Gastrocnemius medialis (tissue), 4 donors: ENCODE measurements at regions not wholly inside any gene's neighbourhood (a gene's known extent, or its start where the extent isn't known, plus 50 kb on each side); places are given as distances from the start of the nearest gene placed in this dataset.

Experiments
- ATAC-seq, 2 donors: fragments of 150-250 bp; one replicate each; pipeline ENCODE4 v1.9.1; 2016
- DNase-seq, 2 donors: peaks; one replicate each; pipeline ENCODE4 v3.0.0-alpha.2; 2019
- H3K27ac ChIP-seq, 4 donors: fragments of 200-600 bp; sonication (generic); 1 replicate in 1 of 4; 2 replicates in 3 of 4; pipeline ENCODE4 v1.5.1; 2016 to 2018; ENCODE audit warnings: mild to moderate bottlenecking in 2 of 4, moderate library complexity in 1 of 4
- H3K27me3 ChIP-seq, 3 donors: fragments of 200-600 bp; sonication (generic) in 2 of 3; 1 replicate in 1 of 3; 2 replicates in 2 of 3; pipeline versions ENCODE4 v1.5.1 to v1.6.0; 2016 to 2019; ENCODE audit warnings: mild to moderate bottlenecking in 1 of 3, moderate library complexity in 1 of 3
- H3K36me3 ChIP-seq, 2 donors: fragments of 200-600 bp; sonication (generic) in 1 of 2; one replicate each; pipeline ENCODE4 v1.5.1; 2017 to 2018
- H3K4me1 ChIP-seq, 2 donors: fragments of 200-600 bp; sonication (generic) in 1 of 2; one replicate each; pipeline ENCODE4 v1.5.1; 2016 to 2017; ENCODE audit warnings: mild to moderate bottlenecking in 2 of 2
- H3K4me3 ChIP-seq, 4 donors: fragments of 200-600 bp; sonication (generic) in 3 of 4; 1 replicate in 1 of 4; 2 replicates in 3 of 4; pipeline ENCODE4 v1.5.1; 2016 to 2019; ENCODE audit warnings: mild to moderate bottlenecking in 2 of 4
- H3K9me3 ChIP-seq, 3 donors: fragments of 200-600 bp; sonication (generic) in 2 of 3; 1 replicate in 1 of 3; 2 replicates in 2 of 3; pipeline ENCODE4 v1.5.1; 2016 to 2019
- CTCF ChIP-seq, 5 experiments: fragments of 450-650 bp in 3 of 5; fragments of 200-600 bp in 2 of 5; sonication (generic) in 2 of 5; IDR thresholded peaks in 4 of 5; conservative IDR thresholded peaks in 1 of 5; 1 replicate in 4 of 5; 2 replicates in 1 of 5; pipeline ENCODE4 v1.5.1; 2016 to 2019; ENCODE audit warnings: antibody characterized with exemption in 5 of 5, mild to moderate bottlenecking in 3 of 5, moderate library complexity in 3 of 5
- POLR2A ChIP-seq, 2 donors: fragments of 450-650 bp; IDR thresholded peaks; one replicate each; pipeline ENCODE4 v1.6.1; 2017; ENCODE audit warnings: antibody characterized with exemption in 2 of 2, mild to moderate bottlenecking in 2 of 2, moderate library complexity in 2 of 2
- in situ Hi-C, 4 donors: fragments of 200-750 bp; cut with MboI; loops; one replicate each; pipeline versions ENCODE4 v1.15.0 to v1.8.0; 2017; ENCODE audit warnings: low sequenced_read_pairs in 4 of 4
- intact Hi-C: fragments of 100-400 bp; cut with DNase I; formaldehyde crosslinking; loops from one replicate; pipeline ENCODE4 v1.15.1; 2023; ENCODE audit warnings: low total_unique reads

- no peak for DNase-seq
- Histone ChIP-seq H3K36me3 (no peaks in the 10 kb centered on the region), H3K4me3 (no peak overlapping the region), H3K27ac (no peak overlapping the region), H3K27me3 (no peaks in the 10 kb centered on the region), H3K9me3 (no peaks in the 10 kb centered on the region), H3K4me1 (no peaks in the 10 kb centered on the region)
- intact Hi-C loops (no loop called here), in situ Hi-C loops (no loop called here)
- TF ChIP-seq POLR2A (IDR thresholded peaks at IDR 0.05) = no peak
- no peak for TF ChIP-seq CTCF (IDR thresholded peaks at IDR 0.05 in 4 of 5, conservative IDR thresholded peaks at IDR 0.05 in 1 of 5)
- ATAC-seq = no peak
Observed at GRCh38 chr3:67923796-67924195, 269.4 kb upstream of the SUCLG2 start.

- Histone ChIP-seq H3K4me1 (no peaks in the 10 kb centered on the region), H3K36me3 (no peaks in the 10 kb centered on the region), H3K9me3 (no peaks in the 10 kb centered on the region), H3K27me3 (no peaks in the 10 kb centered on the region), H3K27ac (no peak overlapping the region), H3K4me3 (no peak overlapping the region)
- intact Hi-C loops (no loop called here), in situ Hi-C loops (no loop called here)
- DNase-seq (no peak), ATAC-seq (no peak)
- no peak for TF ChIP-seq POLR2A (IDR thresholded peaks at IDR 0.05)
- TF ChIP-seq CTCF (IDR thresholded peaks at IDR 0.05 in 4 of 5, conservative IDR thresholded peaks at IDR 0.05 in 1 of 5) = no peak
Observed at GRCh38 chr3:67920969-67921368, 266.6 kb upstream of the SUCLG2 start.

- TF ChIP-seq CTCF (IDR thresholded peaks at IDR 0.05 in 4 of 5, conservative IDR thresholded peaks at IDR 0.05 in 1 of 5) = no peak
- TF ChIP-seq POLR2A (IDR thresholded peaks at IDR 0.05) = no peak
- DNase-seq (no peak), ATAC-seq (no peak)
- Histone ChIP-seq H3K9me3 (no peaks in the 10 kb centered on the region), H3K4me3 (no peak overlapping the region), H3K27ac (no peak overlapping the region), H3K27me3 (no peaks in the 10 kb centered on the region), H3K36me3 (no peaks in the 10 kb centered on the region), H3K4me1 (no peaks in the 10 kb centered on the region)
- in situ Hi-C loops = no loop called here
- intact Hi-C loops = no loop called here
Observed at GRCh38 chr3:67920311-67920710, 265.9 kb upstream of the SUCLG2 start.

GRCh38 chr3:67916353-67916752 is 261.9 kb upstream of the SUCLG2 start:
- no peaks in the 10 kb centered on the region for H3K36me3 ChIP-seq
- TF ChIP-seq CTCF (IDR thresholded peaks at IDR 0.05 in 4 of 5, conservative IDR thresholded peaks at IDR 0.05 in 1 of 5) (no peak), POLR2A (IDR thresholded peaks at IDR 0.05) (no peak)
- no peak overlapping the region for H3K4me3 ChIP-seq
- no peaks in the 10 kb centered on the region for H3K27me3 ChIP-seq
- no peak overlapping the region for H3K27ac ChIP-seq
- H3K4me1 ChIP-seq = no peaks in the 10 kb centered on the region
- ATAC-seq (no peak), DNase-seq (no peak)
- H3K9me3 ChIP-seq = no peaks in the 10 kb centered on the region
- in situ Hi-C loops = no loop called here
- intact Hi-C loops = no loop called here

GRCh38 chr3:67907735-67908134 is 253.3 kb upstream of the SUCLG2 start:
- no peaks in the 10 kb centered on the region for H3K27me3 ChIP-seq
- TF ChIP-seq POLR2A (IDR thresholded peaks at IDR 0.05) = no peak
- no peak for TF ChIP-seq CTCF (IDR thresholded peaks at IDR 0.05 in 4 of 5, conservative IDR thresholded peaks at IDR 0.05 in 1 of 5)
- in situ Hi-C loops (no loop called here), intact Hi-C loops (no loop called here)
- no peak for ATAC-seq
- H3K27ac ChIP-seq = no peak overlapping the region
- H3K9me3 ChIP-seq = no peaks in the 10 kb centered on the region
- no peak overlapping the region for H3K4me3 ChIP-seq
- no peaks in the 10 kb centered on the region for H3K4me1 ChIP-seq
- H3K36me3 ChIP-seq = no peaks in the 10 kb centered on the region
- DNase-seq = no peak
